ENCODE measurements at regions not wholly inside any gene's neighbourhood (a gene's known extent, or its start where the extent isn't known, plus 50 kb on each side); places are given as distances from the start of the nearest gene placed in this dataset.

GRCh38 chr9:107836300-107836699 is 346.7 kb upstream of the KLF4 start:
- Histone ChIP-seq H3K4me1 (ENCODE audit: control insufficient read depth, low read length) (no peaks in the 10 kb centered on the region), H3K4me3 (ENCODE audit: low read length) (no peak overlapping the region), H3K9me2 (replicated peaks; ENCODE audit: control insufficient read depth, low read length) (no peaks in the 10 kb centered on the region), H3K9me3 (ENCODE audit: control insufficient read depth, insufficient read depth, low read length) (no peaks in the 10 kb centered on the region; the same call in 1 of the 2 replicates), H3K79me2 (ENCODE audit: control insufficient read depth, low read length) (no peaks in the 10 kb centered on the region), H3K27me3 (ENCODE audit: control insufficient read depth, low read length) (no peaks in the 10 kb centered on the region), H3K27ac (ENCODE audit: low read depth, low read length) (no peak overlapping the region), H3F3A (ENCODE audit: control insufficient read depth, insufficient read depth) (no peaks in the 10 kb centered on the region), H3K36me3 (ENCODE audit: control insufficient read depth, low read length) (no peaks in the 10 kb centered on the region), H3K4me2 (ENCODE audit: low read length) (no peak overlapping the region), H4K20me1 (ENCODE audit: control insufficient read depth, insufficient read depth, low read depth, low read length) (no peaks in the 10 kb centered on the region)
- TF ChIP-seq EZH2phosphoT487 (IDR thresholded peaks at IDR 0.05; ENCODE audit: borderline replicate concordance, low read length) (no peak), CTCF (IDR thresholded peaks at IDR 0.05; ENCODE audit: low read depth, low read length, poor library complexity, severe bottlenecking) (no peak)

GRCh38 chr9:107833295-107833694 is 343.7 kb upstream of the KLF4 start:
- no peak overlapping the region for H3K27ac ChIP-seq (ENCODE audit: low read depth, low read length)
- H3K36me3 ChIP-seq (ENCODE audit: control insufficient read depth, low read length), result no peaks in the 10 kb centered on the region
- H3K9me2 ChIP-seq (replicated peaks; ENCODE audit: control insufficient read depth, low read length), result no peaks in the 10 kb centered on the region
- H3F3A ChIP-seq (ENCODE audit: control insufficient read depth, insufficient read depth), result no peaks in the 10 kb centered on the region
- H3K9me3 ChIP-seq (ENCODE audit: control insufficient read depth, insufficient read depth, low read length), result no peaks in the 10 kb centered on the region; the same call in 1 of the 2 replicates
- H4K20me1 ChIP-seq (ENCODE audit: control insufficient read depth, insufficient read depth, low read depth, low read length), result no peaks in the 10 kb centered on the region
- no peak overlapping the region for H3K4me3 ChIP-seq (ENCODE audit: low read length)
- H3K27me3 ChIP-seq (ENCODE audit: control insufficient read depth, low read length), result no peaks in the 10 kb centered on the region
- TF ChIP-seq CTCF (IDR thresholded peaks at IDR 0.05; ENCODE audit: low read depth, low read length, poor library complexity, severe bottlenecking) (no peak), EZH2phosphoT487 (IDR thresholded peaks at IDR 0.05; ENCODE audit: borderline replicate concordance, low read length) (no peak)
- no peaks in the 10 kb centered on the region for H3K4me1 ChIP-seq (ENCODE audit: control insufficient read depth, low read length)
- H3K4me2 ChIP-seq (ENCODE audit: low read length), result no peak overlapping the region
- H3K79me2 ChIP-seq (ENCODE audit: control insufficient read depth, low read length), result no peaks in the 10 kb centered on the region

GRCh38 chr9:107832871-107833270 is 343.3 kb upstream of the KLF4 start:
- Histone ChIP-seq H3K4me2 (ENCODE audit: low read length) (no peak overlapping the region), H3K9me2 (replicated peaks; ENCODE audit: control insufficient read depth, low read length) (no peaks in the 10 kb centered on the region), H3F3A (ENCODE audit: control insufficient read depth, insufficient read depth) (no peaks in the 10 kb centered on the region), H3K4me3 (ENCODE audit: low read length) (no peak overlapping the region), H3K27ac (ENCODE audit: low read depth, low read length) (no peak overlapping the region), H3K79me2 (ENCODE audit: control insufficient read depth, low read length) (no peaks in the 10 kb centered on the region), H3K9me3 (ENCODE audit: control insufficient read depth, insufficient read depth, low read length) (no peaks in the 10 kb centered on the region; the same call in 1 of the 2 replicates), H3K36me3 (ENCODE audit: control insufficient read depth, low read length) (no peaks in the 10 kb centered on the region), H3K4me1 (ENCODE audit: control insufficient read depth, low read length) (no peaks in the 10 kb centered on the region), H4K20me1 (ENCODE audit: control insufficient read depth, insufficient read depth, low read depth, low read length) (no peaks in the 10 kb centered on the region), H3K27me3 (ENCODE audit: control insufficient read depth, low read length) (no peaks in the 10 kb centered on the region)
- TF ChIP-seq CTCF (IDR thresholded peaks at IDR 0.05; ENCODE audit: low read depth, low read length, poor library complexity, severe bottlenecking) (no peak), EZH2phosphoT487 (IDR thresholded peaks at IDR 0.05; ENCODE audit: borderline replicate concordance, low read length) (no peak)
